GM23248 (cell line): ENCODE measurements at regions not wholly inside any gene's neighbourhood (a gene's known extent, or its start where the extent isn't known, plus 50 kb on each side); places are given as distances from the start of the nearest gene placed in this dataset.

Experiments used
- EZH2 ChIP-seq: fragments of 200-600 bp; sonication (generic); IDR thresholded peaks from 2 replicates; pipeline ENCODE4 v1.6.1; 2018; ENCODE audit warnings: antibody characterized with exemption, mild to moderate bottlenecking; ENCODE audit not compliant: insufficient read depth, poor library complexity, severe bottlenecking
- EZH2phosphoT487 ChIP-seq: fragments of 200-600 bp; sonication (generic); IDR thresholded peaks from 2 replicates; pipeline ENCODE4 v1.6.1; 2018; ENCODE audit warnings: antibody characterized with exemption, moderate library complexity, mild to moderate bottlenecking, low read depth; ENCODE audit not compliant: insufficient read depth

DNA sequence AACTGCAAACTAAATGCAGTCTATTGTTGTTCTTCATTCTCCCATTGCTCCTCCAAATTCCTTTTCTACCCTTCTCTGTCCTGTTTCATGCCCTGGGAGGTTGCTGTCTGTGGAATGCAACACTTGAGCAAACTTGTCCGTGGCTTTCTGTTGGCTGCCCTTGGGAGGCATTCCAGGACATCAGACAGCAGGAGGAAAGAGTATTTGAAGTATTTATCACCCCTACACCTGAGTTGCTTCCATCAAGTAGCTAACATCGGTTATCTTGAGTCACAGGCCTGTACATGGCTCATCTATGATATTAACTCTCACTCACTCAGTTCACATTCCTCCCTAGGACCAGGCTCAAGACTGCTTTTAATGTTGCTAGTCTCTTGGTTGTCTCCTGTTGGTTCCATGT, 803.4 kb upstream of the CDH6 start:
- TF ChIP-seq EZH2 (no peak), EZH2phosphoT487 (no peak)
